SKM-1 (cell line): ENCODE measurements at regions not wholly inside any gene's neighbourhood (a gene's known extent, or its start where the extent isn't known, plus 50 kb on each side); places are given as distances from the start of the nearest gene placed in this dataset.
"Not testable (repeated sequence)": the region's sequence is repeated elsewhere in the genome, so short reads cannot be mapped to it uniquely, and the experiment has no call there.

ENCODE experiments used
- DNase-seq: peaks from one replicate; lab custom pipeline; 2025; ENCODE audit not compliant: unreplicated experiment; lab: John Stamatoyannopoulos, UW

- not testable (repeated sequence) for DNase-seq
These were observed 109.8 kb downstream of the RNASET2 start for GRCh38 chr6:166846446-166847142.

- no peak for DNase-seq
These were observed 113.7 kb downstream of the RNASET2 start for GRCh38 chr6:166842607-166843006.

GRCh38 chr6:166841216-166841615, 115.1 kb downstream of the RNASET2 start:
- no peak for DNase-seq

DNA sequence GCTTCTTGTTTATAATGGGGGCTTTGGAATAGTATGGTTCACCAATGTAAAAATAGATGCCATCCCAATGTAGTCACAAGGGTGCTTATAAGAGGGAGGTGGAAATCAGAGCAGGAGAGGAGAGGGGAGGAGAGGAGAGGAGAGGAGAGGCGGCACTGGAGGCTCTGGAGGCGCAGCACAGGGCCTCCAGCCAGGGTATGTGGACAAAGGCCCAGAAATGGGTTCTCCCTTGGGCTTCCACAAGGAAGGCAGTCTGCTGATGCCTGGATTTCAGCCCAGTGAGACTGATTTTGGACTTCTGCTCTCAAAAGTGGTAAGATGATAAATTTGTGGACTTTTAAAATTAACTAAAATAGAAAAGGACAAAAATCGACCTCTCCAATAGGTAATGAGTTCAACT, 116.8 kb downstream of the RNASET2 start:
- DNase-seq: no peak

- no peak for DNase-seq
These were observed 117.4 kb downstream of the RNASET2 start for GRCh38 chr6:166838987-166839386.

DNA sequence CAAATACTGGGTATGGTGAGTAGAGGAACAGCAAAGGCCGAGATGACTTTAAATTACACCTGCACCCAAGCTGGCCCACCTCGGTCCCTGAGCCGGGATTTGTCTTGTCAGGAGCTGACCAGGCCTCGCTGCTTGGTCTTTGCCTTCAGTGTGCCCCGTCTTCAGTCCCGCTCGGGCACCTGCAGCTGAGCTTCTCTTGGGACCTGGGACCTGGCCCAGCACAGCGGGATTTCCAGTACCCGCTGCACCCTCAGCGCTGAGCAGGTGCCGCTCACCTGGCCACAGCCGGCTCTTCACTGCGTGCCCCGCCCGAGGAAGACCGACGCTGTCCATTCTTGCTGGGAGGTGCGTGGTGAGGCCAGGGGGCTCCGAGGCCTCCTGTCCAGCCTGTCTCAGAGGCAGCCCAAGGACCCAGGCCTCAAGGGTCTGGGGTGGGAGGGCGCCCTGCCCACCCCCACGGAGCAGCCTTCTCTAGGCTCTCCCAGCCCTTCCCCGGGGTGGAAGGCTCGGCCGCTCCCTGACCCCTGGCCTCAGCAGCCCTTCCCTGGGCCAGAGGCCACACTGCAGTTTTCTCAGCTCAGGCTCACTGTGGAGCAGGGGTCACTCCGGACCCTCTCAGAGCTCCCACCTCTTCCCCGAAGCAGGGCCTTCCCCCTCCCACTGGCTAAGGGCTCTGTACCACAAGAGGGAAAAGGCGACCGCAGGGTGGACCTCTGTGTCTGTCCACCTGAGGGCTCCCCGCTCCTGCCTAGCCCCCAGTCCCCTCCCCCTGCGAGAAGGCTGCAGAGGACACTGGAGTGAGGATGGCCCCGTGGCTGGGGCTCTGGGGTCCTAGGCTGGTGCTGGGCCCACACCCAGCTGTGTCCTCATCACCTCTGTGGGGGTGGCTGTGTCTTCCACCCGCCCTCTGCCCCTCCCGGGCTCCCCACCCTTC, 119.3 kb downstream of the RNASET2 start:
- no peak for DNase-seq

- no peak for DNase-seq
These were observed 122.3 kb downstream of the RNASET2 start for GRCh38 chr6:166834049-166834448.

GRCh38 chr6:166830891-166831363, 125.4 kb downstream of the RNASET2 start:
- no peak for DNase-seq

DNA sequence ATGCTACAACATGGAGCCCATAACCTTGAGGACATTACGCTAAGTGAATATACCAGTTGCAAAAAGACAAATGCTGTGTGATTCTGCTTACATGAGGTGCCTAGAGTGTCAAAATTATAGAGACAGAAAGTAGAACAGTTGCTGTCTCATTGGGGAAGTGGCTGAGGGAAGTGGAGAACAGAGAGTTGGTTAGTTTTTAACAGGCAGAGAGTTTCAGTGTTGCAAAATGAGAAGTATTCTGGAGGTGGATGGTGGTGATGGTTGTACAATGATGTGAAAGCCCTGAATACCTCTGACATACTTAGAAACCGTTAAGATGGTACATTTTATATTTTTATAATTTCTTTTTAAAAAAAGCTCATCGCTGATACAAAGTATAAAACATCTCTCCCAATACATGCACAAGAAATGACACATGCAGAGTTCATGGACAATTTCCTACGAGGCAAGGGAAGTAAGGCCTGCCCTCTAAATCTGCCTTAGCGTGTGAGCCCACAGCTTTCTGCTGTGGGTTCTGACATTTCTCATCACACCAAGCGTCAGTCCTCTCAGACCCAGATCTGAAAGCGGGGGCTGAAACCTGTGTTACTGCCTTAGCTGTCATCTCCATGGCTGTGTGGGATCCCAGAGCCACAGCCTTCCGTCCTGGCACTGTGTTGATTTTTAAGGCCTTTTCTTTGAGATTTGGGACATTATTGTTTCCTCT, 126.0 kb downstream of the RNASET2 start:
- peak; percentile 77 for DNase-seq

DNA sequence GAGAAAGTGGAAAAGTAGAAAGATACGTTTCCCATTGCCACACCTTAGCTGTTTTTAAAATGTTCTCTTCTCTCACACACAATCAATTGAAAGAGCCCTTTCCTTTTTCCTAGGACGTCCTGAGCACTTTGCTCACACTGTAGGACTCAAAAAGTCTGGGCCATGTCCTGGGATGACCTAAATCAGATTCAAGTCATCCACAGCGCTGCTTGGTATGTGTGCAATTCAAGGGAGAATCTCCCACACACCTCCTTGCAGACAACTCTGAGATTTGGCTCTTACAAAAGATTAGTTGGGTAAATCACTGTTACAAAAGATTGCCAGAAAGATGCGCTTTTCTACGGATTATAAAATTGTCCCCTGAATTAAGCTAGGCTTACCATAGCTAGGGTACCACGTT, 130.1 kb downstream of the RNASET2 start:
- no peak for DNase-seq

DNA sequence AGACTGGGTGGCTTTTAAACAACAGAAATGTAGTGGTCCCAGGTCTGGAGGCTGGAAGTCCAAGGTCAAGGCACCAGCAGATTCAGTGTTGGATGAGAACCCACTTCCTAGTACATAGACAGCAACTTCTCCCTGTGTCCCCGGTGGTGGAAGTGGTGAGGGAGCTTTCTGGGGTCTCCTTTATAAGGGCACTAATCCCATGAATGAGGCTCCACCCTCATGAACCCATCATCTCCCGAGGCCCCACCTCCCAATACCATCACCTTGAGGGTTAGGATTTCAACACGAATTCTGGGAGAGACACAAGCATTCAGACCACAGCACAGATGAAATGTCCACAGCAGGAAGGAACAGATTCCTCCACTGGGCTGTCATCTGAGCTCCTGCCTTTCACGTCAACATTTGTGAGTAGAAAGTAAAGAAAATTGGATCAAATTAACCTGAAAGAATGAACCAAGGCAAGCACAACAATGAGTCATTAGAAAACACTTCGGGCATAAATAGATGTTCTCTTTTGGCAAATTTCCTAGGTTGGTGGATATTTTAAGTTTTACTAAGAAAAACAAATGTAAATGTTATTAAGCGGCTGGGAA, 130.7 kb downstream of the RNASET2 start:
- DNase-seq: no peak

DNA sequence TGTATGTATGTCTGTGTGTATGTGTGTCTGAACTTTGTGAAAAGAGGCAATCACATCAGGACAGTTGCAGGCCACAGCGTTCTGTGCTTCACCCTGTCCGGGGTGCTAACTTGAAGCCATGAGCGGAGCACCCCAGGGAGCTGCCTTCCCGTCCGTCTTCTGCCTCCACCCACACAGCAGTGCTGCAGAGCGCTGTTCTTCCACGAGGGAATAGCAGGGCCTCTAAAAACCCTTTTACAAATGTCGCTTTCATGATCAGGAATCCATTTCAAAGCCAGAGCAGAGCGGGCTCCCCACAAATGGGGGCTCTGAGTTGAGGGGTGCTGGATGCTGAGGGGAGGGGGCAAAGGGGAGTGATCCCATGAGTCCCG, 131.5 kb downstream of the RNASET2 start:
- DNase-seq: no peak

DNA sequence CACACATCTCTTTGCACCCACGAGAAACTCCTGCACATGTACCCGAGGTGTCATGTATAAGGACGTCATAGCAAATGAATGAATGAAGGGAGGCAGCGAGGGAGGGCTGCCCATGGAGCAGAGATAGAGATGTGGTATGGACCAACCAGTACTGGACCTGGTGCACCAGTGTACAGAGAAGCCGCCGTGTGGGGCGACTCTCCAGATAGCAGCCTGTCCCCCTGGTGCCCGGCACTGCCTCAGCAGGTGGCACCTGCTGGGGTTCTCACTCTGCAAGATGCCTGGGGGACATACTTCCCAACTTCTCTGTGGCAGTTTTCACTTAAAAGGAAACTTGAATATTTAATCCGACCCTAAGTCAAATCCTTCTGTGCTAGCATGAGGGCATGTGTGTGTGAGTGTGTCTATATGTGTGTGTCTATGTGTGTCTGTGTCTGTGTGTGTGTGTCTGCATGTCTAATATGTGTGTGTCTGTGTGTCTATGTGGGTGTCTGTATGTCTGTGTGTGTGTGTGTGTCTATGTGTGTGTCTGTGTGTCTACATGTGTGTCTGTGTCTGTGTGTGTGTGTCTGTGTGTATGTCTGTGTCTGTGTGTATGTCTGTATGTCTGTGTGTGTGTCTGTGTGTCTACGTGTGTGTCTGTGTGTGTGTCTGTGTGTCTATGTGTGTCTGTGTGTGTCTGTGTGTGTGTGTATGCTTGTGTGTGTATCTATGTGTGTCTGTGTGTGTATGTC, 132.0 kb downstream of the RNASET2 start:
- DNase-seq: no peak

DNA sequence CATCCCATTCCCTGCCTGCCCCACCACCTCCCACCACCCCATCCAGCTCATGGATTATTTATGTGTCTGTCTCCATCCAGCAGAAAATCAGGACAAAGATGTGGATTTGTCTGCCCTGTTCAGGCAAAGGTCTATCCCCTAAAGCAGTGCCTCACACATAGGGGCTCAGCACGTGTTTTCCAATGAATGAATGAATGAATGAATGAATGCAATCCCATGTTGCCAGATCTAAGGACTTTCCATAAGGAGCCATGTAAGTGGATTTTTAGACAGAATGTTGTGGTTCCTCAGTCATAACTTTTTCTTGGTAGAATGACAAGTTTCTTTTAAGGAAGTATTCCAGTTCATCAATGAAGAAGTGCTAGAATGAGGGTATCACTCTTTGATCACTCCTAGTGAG, 133.7 kb downstream of the RNASET2 start:
- DNase-seq: no peak

DNA sequence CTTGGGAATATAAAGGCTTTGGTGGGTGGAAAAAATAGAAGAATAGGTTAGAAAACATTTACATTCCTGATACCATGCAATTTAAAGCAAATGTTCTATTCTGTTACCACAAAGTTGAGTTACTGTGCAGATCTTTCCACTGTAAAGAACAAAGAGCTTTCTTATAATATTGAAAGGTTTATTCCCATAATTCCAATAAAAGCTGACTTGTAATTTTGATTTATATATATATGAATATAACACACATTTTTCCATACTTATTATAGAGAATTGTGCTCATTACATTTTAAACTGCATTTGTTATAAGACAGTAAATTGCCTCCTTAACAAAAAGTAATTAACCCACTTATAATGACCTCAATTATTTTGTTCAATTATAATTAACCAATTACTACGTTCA, 135.9 kb downstream of the RNASET2 start:
- DNase-seq: no peak

- no peak for DNase-seq
These were observed 136.3 kb downstream of the RNASET2 start for GRCh38 chr6:166820070-166820469.

- DNase-seq: no peak
These were observed 140.7 kb downstream of the RNASET2 start for GRCh38 chr6:166815629-166816028.

DNA sequence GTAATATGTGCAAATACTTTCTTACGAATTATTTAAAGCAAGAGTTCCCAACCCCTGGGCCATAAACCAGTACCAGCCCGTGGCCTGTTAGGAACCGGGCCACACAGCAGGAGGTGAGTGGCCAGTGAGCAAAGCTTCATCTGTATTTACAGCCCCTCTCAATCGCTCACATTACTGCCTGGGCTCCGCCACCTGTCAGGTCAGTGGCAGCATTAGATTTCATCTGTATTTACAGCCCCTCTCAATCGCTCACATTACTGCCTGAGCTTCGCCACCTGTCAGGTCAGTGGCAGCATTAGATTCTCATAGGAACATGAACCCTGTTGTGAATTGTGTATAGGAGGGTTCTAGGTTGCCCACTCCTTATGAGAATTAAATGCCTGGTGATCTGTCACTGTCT, 142.0 kb downstream of the RNASET2 start:
- no peak for DNase-seq

- no peak for DNase-seq
These were observed 142.9 kb downstream of the RNASET2 start for GRCh38 chr6:166813461-166813860.

- no peak for DNase-seq
These were observed 145.5 kb downstream of the RNASET2 start for GRCh38 chr6:166810864-166811263.

DNA sequence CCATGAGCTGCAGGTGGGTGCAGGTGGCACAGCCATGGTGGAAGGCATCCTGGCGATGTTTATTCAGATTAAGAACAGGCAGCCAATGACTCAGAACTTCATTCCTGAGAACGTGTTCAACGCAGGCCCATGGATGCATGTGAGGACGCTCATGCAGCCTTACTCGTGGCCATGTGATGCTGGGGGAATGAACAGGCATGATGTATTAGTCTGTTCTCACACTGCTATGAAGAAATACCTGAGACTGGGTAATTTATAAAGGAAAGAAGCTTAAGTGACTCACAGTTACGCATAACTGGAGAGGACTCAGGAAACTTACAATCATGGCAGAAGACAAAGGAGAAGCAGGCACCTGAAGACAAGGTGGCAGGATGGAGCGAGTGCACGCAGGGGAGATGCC, 146.6 kb downstream of the RNASET2 start:
- no peak for DNase-seq
